ENCODE measurements at regions not wholly inside any gene's neighbourhood (a gene's known extent, or its start where the extent isn't known, plus 50 kb on each side); places are given as distances from the start of the nearest gene placed in this dataset.

DNA sequence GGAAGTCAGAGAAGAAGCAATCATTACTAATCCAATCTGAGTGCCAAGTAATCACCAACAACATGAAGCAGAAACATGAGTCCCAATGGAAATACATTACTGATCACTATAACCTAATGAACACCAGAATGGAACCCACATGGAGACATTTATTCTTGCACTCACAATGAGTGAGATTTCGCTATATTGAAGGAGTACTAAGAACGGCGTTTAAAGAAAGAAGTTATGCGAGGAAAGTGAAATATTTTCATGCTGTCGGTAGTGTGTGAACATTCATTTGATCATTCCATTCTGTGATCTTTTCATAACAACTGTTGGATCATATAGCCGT, 181.1 kb downstream of the IRS1 start:
- Histone ChIP-seq H2BK20ac (ENCODE audit: low read depth, low read length, poor library complexity, severe bottlenecking) (no peak overlapping the region), H3K27me3 (ENCODE audit: insufficient read depth, low read length) (no peaks in the 10 kb centered on the region), H3K14ac (ENCODE audit: insufficient read depth, low read length) (no peak overlapping the region), H2BK12ac (ENCODE audit: insufficient read length, low read depth, low read length) (no peak overlapping the region), H3T11ph (ENCODE audit: low read length) (no peak overlapping the region), H4K8ac (replicated peaks; ENCODE audit: insufficient read length, low read depth, low read length) (no peak overlapping the region), H4K5ac (ENCODE audit: insufficient read length, low read depth, low read length) (no peak overlapping the region), H3K4me2 (ENCODE audit: insufficient read depth, insufficient read length, low read length) (no peak overlapping the region), H2AK5ac (ENCODE audit: insufficient read length, low read length) (no peak overlapping the region), H3K27ac (ENCODE audit: insufficient read length, low read depth, low read length) (no peak overlapping the region), H3K4me1 (ENCODE audit: insufficient read depth, low read length) (no peaks in the 10 kb centered on the region), H3K18ac (ENCODE audit: insufficient read length, low read depth, low read length) (no peak overlapping the region), H3K23me2 (ENCODE audit: insufficient read length, low read depth, low read length, poor library complexity, severe bottlenecking) (no peaks in the 10 kb centered on the region), H3K4ac (ENCODE audit: low read depth, low read length) (no peak overlapping the region), H3K79me1 (ENCODE audit: insufficient read depth, low read depth, low read length, poor library complexity, severe bottlenecking) (no peaks in the 10 kb centered on the region), H2BK5ac (ENCODE audit: insufficient read length, low read length) (no peak overlapping the region), H2BK15ac (ENCODE audit: low read depth, low read length) (no peak overlapping the region), H2AFZ (ENCODE audit: low read length) (no peak overlapping the region), H2BK120ac (ENCODE audit: low read depth, low read length, poor library complexity, severe bottlenecking) (no peak overlapping the region), H4K20me1 (ENCODE audit: control insufficient read depth, insufficient read depth, insufficient read length) (no peaks in the 10 kb centered on the region), H3K79me2 (ENCODE audit: insufficient read depth, low read length) (no peaks in the 10 kb centered on the region), H3K56ac (ENCODE audit: insufficient read length, low read depth, low read length) (no peak overlapping the region), H3K23ac (ENCODE audit: insufficient read length, low read depth, low read length) (no peak overlapping the region), H3K9me3 (ENCODE audit: control insufficient read depth, low read depth, low read length) (no peaks in the 10 kb centered on the region), H4K91ac (ENCODE audit: insufficient read length, low read depth, low read length) (no peak overlapping the region), H3K9ac (ENCODE audit: extremely low read depth, insufficient read length, low read length) (no peak overlapping the region)
- WGBS (ENCODE audit: extremely low coverage, insufficient read length, low lambda C conversion rate), result 100% methylated on average over 4 of the region's 6 CpGs
- Mint-ChIP-seq H3K4me3 (no peak overlapping the region), H3K36me3 (ENCODE audit: insufficient read depth in 1 of 3, low read depth in 3 of 3) (no peaks in the 10 kb centered on the region), H3K4me1 (no peaks in the 10 kb centered on the region), H3K27ac (no peak overlapping the region), H3K27me3 (ENCODE audit: low read depth) (no peaks in the 10 kb centered on the region), H3K9me3 (no peaks in the 10 kb centered on the region)
- DNase-seq, result no peak
- no peak for TF ChIP-seq CTCF (conservative IDR thresholded peaks at IDR 0.05)

Measured in H9 (cell line).